ENCODE measurements at regions not wholly inside any gene's neighbourhood (a gene's known extent, or its start where the extent isn't known, plus 50 kb on each side); places are given as distances from the start of the nearest gene placed in this dataset.

GRCh38 chr7:110371709-110372108 is 719.2 kb upstream of the LRRN3 start:
- Histone ChIP-seq H3K27me3 (no peaks in the 10 kb centered on the region), H3K9me3 (no peaks in the 10 kb centered on the region), H3K4me1 (no peaks in the 10 kb centered on the region), H3K4me3 (no peak overlapping the region), H3K36me3 (no peaks in the 10 kb centered on the region), H3K27ac (no peak overlapping the region)
- TF ChIP-seq CTCF (IDR thresholded peaks at IDR 0.05), result no peak
- TF ChIP-seq POLR2A (IDR thresholded peaks at IDR 0.05), result no peak
- no peak for DNase-seq
- ATAC-seq, result no peak
- WGBS (ENCODE audit: insufficient coverage, low coverage, low lambda C conversion rate, missing lambda C conversion rate), result 71% methylated on average over 2 of the region's 3 CpGs
- intact Hi-C loops (cut with DNase I), result no loop called here

GRCh38 chr7:110372685-110373084 is 718.2 kb upstream of the LRRN3 start:
- no peak overlapping the region for H3K27ac ChIP-seq
- no peak overlapping the region for H3K4me3 ChIP-seq
- no peaks in the 10 kb centered on the region for H3K36me3 ChIP-seq
- ATAC-seq, result no peak
- 47% methylated on average over 2 of the region's 2 CpGs for WGBS (ENCODE audit: insufficient coverage, low coverage, low lambda C conversion rate, missing lambda C conversion rate)
- intact Hi-C loops (cut with DNase I), result no loop called here
- no peaks in the 10 kb centered on the region for H3K4me1 ChIP-seq
- no peak for DNase-seq
- no peaks in the 10 kb centered on the region for H3K9me3 ChIP-seq
- no peak for TF ChIP-seq CTCF (IDR thresholded peaks at IDR 0.05)
- no peak for TF ChIP-seq POLR2A (IDR thresholded peaks at IDR 0.05)
- H3K27me3 ChIP-seq, result no peaks in the 10 kb centered on the region

- DNase-seq, result no peak
- H3K36me3 ChIP-seq, result no peaks in the 10 kb centered on the region
- no peak for ATAC-seq
Observed at GRCh38 chr7:110373416-110373815, 717.5 kb upstream of the LRRN3 start.

GRCh38 chr7:110373859-110374258 is 717.1 kb upstream of the LRRN3 start:
- intact Hi-C loops (cut with DNase I), result no loop called here
- TF ChIP-seq CTCF (IDR thresholded peaks at IDR 0.05) (no peak), POLR2A (IDR thresholded peaks at IDR 0.05) (no peak)
- Histone ChIP-seq H3K4me1 (no peaks in the 10 kb centered on the region), H3K9me3 (no peaks in the 10 kb centered on the region), H3K27me3 (no peaks in the 10 kb centered on the region), H3K36me3 (no peaks in the 10 kb centered on the region), H3K27ac (no peak overlapping the region), H3K4me3 (no peak overlapping the region)
- WGBS (ENCODE audit: insufficient coverage, low coverage, low lambda C conversion rate, missing lambda C conversion rate), result 68% methylated on average over 2 of the region's 2 CpGs
- ATAC-seq (no peak), DNase-seq (no peak)

More at GRCh38 chr7:110373416-110373815, 717.5 kb upstream of the LRRN3 start:
- TF ChIP-seq POLR2A (IDR thresholded peaks at IDR 0.05), result no peak
- no peak for TF ChIP-seq CTCF (IDR thresholded peaks at IDR 0.05)
- no peak overlapping the region for H3K4me3 ChIP-seq
- 70% methylated on average over 1 of the region's 1 CpG for WGBS (ENCODE audit: insufficient coverage, low coverage, low lambda C conversion rate, missing lambda C conversion rate)
- H3K9me3 ChIP-seq, result no peaks in the 10 kb centered on the region
- intact Hi-C loops (cut with DNase I), result no loop called here
- H3K4me1 ChIP-seq, result no peaks in the 10 kb centered on the region
- H3K27me3 ChIP-seq, result no peaks in the 10 kb centered on the region
- H3K27ac ChIP-seq, result no peak overlapping the region

GRCh38 chr7:110375068-110375467 is 715.9 kb upstream of the LRRN3 start:
- H3K36me3 ChIP-seq, result no peaks in the 10 kb centered on the region
- no peak overlapping the region for H3K4me3 ChIP-seq
- H3K9me3 ChIP-seq, result no peaks in the 10 kb centered on the region
- H3K27ac ChIP-seq, result no peak overlapping the region
- DNase-seq (no peak), ATAC-seq (no peak)
- H3K27me3 ChIP-seq, result no peaks in the 10 kb centered on the region
- WGBS (ENCODE audit: insufficient coverage, low coverage, low lambda C conversion rate, missing lambda C conversion rate), result 88% methylated on average over 1 of the region's 1 CpG
- H3K4me1 ChIP-seq, result no peaks in the 10 kb centered on the region
- no peak for TF ChIP-seq POLR2A (IDR thresholded peaks at IDR 0.05)
- TF ChIP-seq CTCF (IDR thresholded peaks at IDR 0.05), result no peak
- intact Hi-C loops (cut with DNase I), result no loop called here

Data from right lobe of liver (tissue), 6 donors.